Liver (tissue), 3 donors: ENCODE measurements at regions not wholly inside any gene's neighbourhood (a gene's known extent, or its start where the extent isn't known, plus 50 kb on each side); places are given as distances from the start of the nearest gene placed in this dataset.

Experiments used
- SP1 ChIP-seq: IDR thresholded peaks from 2 replicates; pipeline ENCODE4 v1.6.1; 2018; ENCODE audit warnings: antibody characterized with exemption, mild to moderate bottlenecking
- TF ChIP-seq, protein P1 (sequence below): IDR thresholded peaks from 2 replicates; pipeline ENCODE4 v1.6.1; 2016; ENCODE audit warnings: antibody characterized with exemption
- TF ChIP-seq, protein P2 (sequence below): IDR thresholded peaks from 2 replicates; pipeline ENCODE4 v1.6.1; 2016; ENCODE audit warnings: antibody characterized with exemption
- TF ChIP-seq, protein P3 (sequence below): fragments of 150-350 bp; IDR thresholded peaks from 2 replicates; pipeline ENCODE4 v1.5.1; 2017; ENCODE audit warnings: improper control_type of control experiment, low read depth, low read length; ENCODE audit not compliant: missing input control
- TF ChIP-seq, protein P4 (sequence below): IDR thresholded peaks from 2 replicates; pipeline ENCODE4 v1.6.1; 2016; ENCODE audit warnings: antibody characterized with exemption, mild to moderate bottlenecking
- donor health status: healthy.
- donor health status: healthy.

DNA sequence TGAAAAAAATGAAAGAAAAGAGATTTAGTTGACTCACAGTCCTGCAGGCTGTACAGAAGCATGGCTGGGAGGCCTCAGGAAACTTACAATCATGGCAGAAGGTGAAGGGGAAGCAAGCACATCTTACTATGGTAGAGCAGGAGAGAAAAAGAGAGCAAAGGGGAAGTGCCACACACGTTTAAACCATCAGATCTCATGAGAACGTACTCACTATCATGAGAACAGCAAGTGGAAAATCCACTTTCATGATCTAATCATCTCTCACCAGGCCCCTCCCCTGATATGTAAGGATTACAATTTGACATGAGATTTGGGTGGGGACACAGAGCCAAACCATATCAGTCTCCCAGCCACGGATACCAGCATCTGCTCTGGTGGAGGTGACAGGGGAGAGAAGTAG, 50.8 kb upstream of the CPOX start:
- TF ChIP-seq SP1 = no peak
- TF ChIP-seq, protein P1, sequence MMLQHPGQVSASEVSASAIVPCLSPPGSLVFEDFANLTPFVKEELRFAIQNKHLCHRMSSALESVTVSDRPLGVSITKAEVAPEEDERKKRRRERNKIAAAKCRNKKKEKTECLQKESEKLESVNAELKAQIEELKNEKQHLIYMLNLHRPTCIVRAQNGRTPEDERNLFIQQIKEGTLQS = no peak
- TF ChIP-seq, protein P2, sequence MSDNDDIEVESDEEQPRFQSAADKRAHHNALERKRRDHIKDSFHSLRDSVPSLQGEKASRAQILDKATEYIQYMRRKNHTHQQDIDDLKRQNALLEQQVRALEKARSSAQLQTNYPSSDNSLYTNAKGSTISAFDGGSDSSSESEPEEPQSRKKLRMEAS = no peak
- TF ChIP-seq, protein P3, sequence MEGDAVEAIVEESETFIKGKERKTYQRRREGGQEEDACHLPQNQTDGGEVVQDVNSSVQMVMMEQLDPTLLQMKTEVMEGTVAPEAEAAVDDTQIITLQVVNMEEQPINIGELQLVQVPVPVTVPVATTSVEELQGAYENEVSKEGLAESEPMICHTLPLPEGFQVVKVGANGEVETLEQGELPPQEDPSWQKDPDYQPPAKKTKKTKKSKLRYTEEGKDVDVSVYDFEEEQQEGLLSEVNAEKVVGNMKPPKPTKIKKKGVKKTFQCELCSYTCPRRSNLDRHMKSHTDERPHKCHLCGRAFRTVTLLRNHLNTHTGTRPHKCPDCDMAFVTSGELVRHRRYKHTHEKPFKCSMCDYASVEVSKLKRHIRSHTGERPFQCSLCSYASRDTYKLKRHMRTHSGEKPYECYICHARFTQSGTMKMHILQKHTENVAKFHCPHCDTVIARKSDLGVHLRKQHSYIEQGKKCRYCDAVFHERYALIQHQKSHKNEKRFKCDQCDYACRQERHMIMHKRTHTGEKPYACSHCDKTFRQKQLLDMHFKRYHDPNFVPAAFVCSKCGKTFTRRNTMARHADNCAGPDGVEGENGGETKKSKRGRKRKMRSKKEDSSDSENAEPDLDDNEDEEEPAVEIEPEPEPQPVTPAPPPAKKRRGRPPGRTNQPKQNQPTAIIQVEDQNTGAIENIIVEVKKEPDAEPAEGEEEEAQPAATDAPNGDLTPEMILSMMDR = no peak
- TF ChIP-seq, protein P4, sequence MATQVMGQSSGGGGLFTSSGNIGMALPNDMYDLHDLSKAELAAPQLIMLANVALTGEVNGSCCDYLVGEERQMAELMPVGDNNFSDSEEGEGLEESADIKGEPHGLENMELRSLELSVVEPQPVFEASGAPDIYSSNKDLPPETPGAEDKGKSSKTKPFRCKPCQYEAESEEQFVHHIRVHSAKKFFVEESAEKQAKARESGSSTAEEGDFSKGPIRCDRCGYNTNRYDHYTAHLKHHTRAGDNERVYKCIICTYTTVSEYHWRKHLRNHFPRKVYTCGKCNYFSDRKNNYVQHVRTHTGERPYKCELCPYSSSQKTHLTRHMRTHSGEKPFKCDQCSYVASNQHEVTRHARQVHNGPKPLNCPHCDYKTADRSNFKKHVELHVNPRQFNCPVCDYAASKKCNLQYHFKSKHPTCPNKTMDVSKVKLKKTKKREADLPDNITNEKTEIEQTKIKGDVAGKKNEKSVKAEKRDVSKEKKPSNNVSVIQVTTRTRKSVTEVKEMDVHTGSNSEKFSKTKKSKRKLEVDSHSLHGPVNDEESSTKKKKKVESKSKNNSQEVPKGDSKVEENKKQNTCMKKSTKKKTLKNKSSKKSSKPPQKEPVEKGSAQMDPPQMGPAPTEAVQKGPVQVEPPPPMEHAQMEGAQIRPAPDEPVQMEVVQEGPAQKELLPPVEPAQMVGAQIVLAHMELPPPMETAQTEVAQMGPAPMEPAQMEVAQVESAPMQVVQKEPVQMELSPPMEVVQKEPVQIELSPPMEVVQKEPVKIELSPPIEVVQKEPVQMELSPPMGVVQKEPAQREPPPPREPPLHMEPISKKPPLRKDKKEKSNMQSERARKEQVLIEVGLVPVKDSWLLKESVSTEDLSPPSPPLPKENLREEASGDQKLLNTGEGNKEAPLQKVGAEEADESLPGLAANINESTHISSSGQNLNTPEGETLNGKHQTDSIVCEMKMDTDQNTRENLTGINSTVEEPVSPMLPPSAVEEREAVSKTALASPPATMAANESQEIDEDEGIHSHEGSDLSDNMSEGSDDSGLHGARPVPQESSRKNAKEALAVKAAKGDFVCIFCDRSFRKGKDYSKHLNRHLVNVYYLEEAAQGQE = no peak
